ENCODE measurements at regions not wholly inside any gene's neighbourhood (a gene's known extent, or its start where the extent isn't known, plus 50 kb on each side); places are given as distances from the start of the nearest gene placed in this dataset.

GRCh38 chr11:116582571-116582970 lies 190.2 kb downstream of the BUD13 start:
- no peak overlapping the region for H3K4me2 ChIP-seq (ENCODE audit: extremely low read depth, insufficient read depth, low read length)
- H3K4me3 ChIP-seq (replicated peaks in 1 of 4; ENCODE audit: control extremely low read depth in 1 of 4, insufficient read depth in 1 of 4, low read depth in 3 of 4, low read length in 4 of 4) = no peak overlapping the region
- no peaks in the 10 kb centered on the region for H3K79me2 ChIP-seq (ENCODE audit: control insufficient read depth, insufficient read depth, low read length)
- no peak overlapping the region for H3K27ac ChIP-seq (ENCODE audit: insufficient read depth, low read length)
- no peaks in the 10 kb centered on the region for H3K9me3 ChIP-seq (ENCODE audit: control insufficient read depth, insufficient read depth, low read depth, low read length)
- no peaks in the 10 kb centered on the region for H3K36me3 ChIP-seq (ENCODE audit: control insufficient read depth, insufficient read depth, low read length)
- no peaks in the 10 kb centered on the region for H4K20me1 ChIP-seq (ENCODE audit: control insufficient read depth, extremely low read depth, insufficient read depth, low read length)
- TF ChIP-seq EZH2 (IDR thresholded peaks at IDR 0.05; ENCODE audit: low read length, missing control alignments) (no peak), CTCF (conservative IDR thresholded peaks at IDR 0.05 in 1 of 2, IDR thresholded peaks at IDR 0.05 in 1 of 2; ENCODE audit: low read depth in 1 of 2, low read length in 2 of 2) (no peak)
- no peak overlapping the region for H2AFZ ChIP-seq (ENCODE audit: low read length)
- H3K27me3 ChIP-seq (ENCODE audit: control insufficient read depth, insufficient read depth, low read length) = peaks cover 23% of the 10 kb centered on the region
- H3K4me1 ChIP-seq (ENCODE audit: control insufficient read depth, extremely low read depth, insufficient read depth, low read length) = no peaks in the 10 kb centered on the region
- H3K9ac ChIP-seq (ENCODE audit: insufficient read depth, low read length) = no peak overlapping the region
- no peak for DNase-seq (ENCODE audit: low read depth in 2 of 2)

- no peak overlapping the region for H3K27ac ChIP-seq (ENCODE audit: insufficient read depth, low read length)
These were observed 191.4 kb downstream of the BUD13 start for GRCh38 chr11:116581349-116581748.

GRCh38 chr11:116580799-116581198 lies 192.0 kb downstream of the BUD13 start:
- DNase-seq (ENCODE audit: low read depth in 2 of 2) = no peak
- Histone ChIP-seq H2AFZ (ENCODE audit: low read length) (no peak overlapping the region), H3K27me3 (ENCODE audit: control insufficient read depth, insufficient read depth, low read length) (peaks cover 23% of the 10 kb centered on the region)

More at GRCh38 chr11:116581349-116581748, 191.4 kb downstream of the BUD13 start:
- no peak for DNase-seq (ENCODE audit: low read depth in 2 of 2)
- Histone ChIP-seq H2AFZ (ENCODE audit: low read length) (no peak overlapping the region), H4K20me1 (ENCODE audit: control insufficient read depth, extremely low read depth, insufficient read depth, low read length) (no peaks in the 10 kb centered on the region), H3K79me2 (ENCODE audit: control insufficient read depth, insufficient read depth, low read length) (no peaks in the 10 kb centered on the region), H3K4me2 (ENCODE audit: extremely low read depth, insufficient read depth, low read length) (no peak overlapping the region), H3K36me3 (ENCODE audit: control insufficient read depth, insufficient read depth, low read length) (no peaks in the 10 kb centered on the region), H3K4me3 (replicated peaks in 1 of 4; ENCODE audit: control extremely low read depth in 1 of 4, insufficient read depth in 1 of 4, low read depth in 3 of 4, low read length in 4 of 4) (no peak overlapping the region), H3K9me3 (ENCODE audit: control insufficient read depth, insufficient read depth, low read depth, low read length) (no peaks in the 10 kb centered on the region), H3K4me1 (ENCODE audit: control insufficient read depth, extremely low read depth, insufficient read depth, low read length) (no peaks in the 10 kb centered on the region), H3K27me3 (ENCODE audit: control insufficient read depth, insufficient read depth, low read length) (peaks cover 23% of the 10 kb centered on the region), H3K9ac (ENCODE audit: insufficient read depth, low read length) (no peak overlapping the region)
- TF ChIP-seq EZH2 (IDR thresholded peaks at IDR 0.05; ENCODE audit: low read length, missing control alignments) = no peak
- TF ChIP-seq CTCF (conservative IDR thresholded peaks at IDR 0.05 in 1 of 2, IDR thresholded peaks at IDR 0.05 in 1 of 2; ENCODE audit: low read depth in 1 of 2, low read length in 2 of 2) = no peak

More at GRCh38 chr11:116580799-116581198, 192.0 kb downstream of the BUD13 start:
- Histone ChIP-seq H3K4me2 (ENCODE audit: extremely low read depth, insufficient read depth, low read length) (no peak overlapping the region), H3K9me3 (ENCODE audit: control insufficient read depth, insufficient read depth, low read depth, low read length) (no peaks in the 10 kb centered on the region), H3K79me2 (ENCODE audit: control insufficient read depth, insufficient read depth, low read length) (no peaks in the 10 kb centered on the region), H3K4me1 (ENCODE audit: control insufficient read depth, extremely low read depth, insufficient read depth, low read length) (no peaks in the 10 kb centered on the region), H3K36me3 (ENCODE audit: control insufficient read depth, insufficient read depth, low read length) (no peaks in the 10 kb centered on the region), H3K4me3 (replicated peaks in 1 of 4; ENCODE audit: control extremely low read depth in 1 of 4, insufficient read depth in 1 of 4, low read depth in 3 of 4, low read length in 4 of 4) (no peak overlapping the region), H3K9ac (ENCODE audit: insufficient read depth, low read length) (no peak overlapping the region), H3K27ac (ENCODE audit: insufficient read depth, low read length) (no peak overlapping the region), H4K20me1 (ENCODE audit: control insufficient read depth, extremely low read depth, insufficient read depth, low read length) (no peaks in the 10 kb centered on the region)
- TF ChIP-seq EZH2 (IDR thresholded peaks at IDR 0.05; ENCODE audit: low read length, missing control alignments) = no peak
- no peak for TF ChIP-seq CTCF (conservative IDR thresholded peaks at IDR 0.05 in 1 of 2, IDR thresholded peaks at IDR 0.05 in 1 of 2; ENCODE audit: low read depth in 1 of 2, low read length in 2 of 2)
